RWPE2 (cell line): ENCODE measurements at regions not wholly inside any gene's neighbourhood (a gene's known extent, or its start where the extent isn't known, plus 50 kb on each side); places are given as distances from the start of the nearest gene placed in this dataset.
"Not testable (repeated sequence)": the region's sequence is repeated elsewhere in the genome, so short reads cannot be mapped to it uniquely, and the experiment has no call there.

ENCODE experiments used
- ATAC-seq: fragments of 200-7000 bp; cut with Tn5 transposase; 3 replicates; pipeline ENCODE4 v1.9.1; 2021; ENCODE audit warnings: low read depth
- DNase-seq: peaks from one replicate; pipeline ENCODE4 v3.0.0-alpha.2; 2020; ENCODE audit warnings: low spot score
- H3K27ac ChIP-seq: fragments of 450-650 bp; 2 replicates; pipeline ENCODE4 v1.5.1; 2017; ENCODE audit warnings: mild to moderate bottlenecking; ENCODE audit not compliant: poor library complexity, severe bottlenecking
- H3K27me3 ChIP-seq: fragments of 250-450 bp; sonication (Bioruptor Pico); 2 replicates; pipeline ENCODE4 v1.5.1; 2021; ENCODE audit warnings: mild to moderate bottlenecking, moderate library complexity; ENCODE audit not compliant: insufficient read depth, poor library complexity, severe bottlenecking
- H3K36me3 ChIP-seq: fragments of 250-450 bp; sonication (Bioruptor Pico); 2 replicates; pipeline ENCODE4 v1.5.1; 2020; ENCODE audit warnings: low read depth, mild to moderate bottlenecking, moderate library complexity
- H3K4me1 ChIP-seq: fragments of 250-450 bp; sonication (Bioruptor Pico); 2 replicates; pipeline ENCODE4 v1.5.1; 2021; ENCODE audit warnings: mild to moderate bottlenecking, moderate library complexity; ENCODE audit not compliant: insufficient read depth, poor library complexity, severe bottlenecking
- H3K4me3 ChIP-seq: fragments of 250-450 bp; sonication (Bioruptor Pico); 2 replicates; pipeline ENCODE4 v1.5.1; 2021; ENCODE audit warnings: mild to moderate bottlenecking, moderate library complexity; ENCODE audit not compliant: severe bottlenecking
- H3K9me3 ChIP-seq: fragments of 250-450 bp; sonication (Bioruptor Pico); 2 replicates; pipeline ENCODE4 v1.5.1; 2021; ENCODE audit warnings: mild to moderate bottlenecking, moderate library complexity; ENCODE audit not compliant: severe bottlenecking
- TF ChIP-seq, protein P1 (sequence below): fragments of 450-650 bp; IDR thresholded peaks from one replicate; pipeline ENCODE4 v1.5.1; 2017; ENCODE audit warnings: mild to moderate bottlenecking, moderate library complexity; ENCODE audit not compliant: poor library complexity, severe bottlenecking

DNA sequence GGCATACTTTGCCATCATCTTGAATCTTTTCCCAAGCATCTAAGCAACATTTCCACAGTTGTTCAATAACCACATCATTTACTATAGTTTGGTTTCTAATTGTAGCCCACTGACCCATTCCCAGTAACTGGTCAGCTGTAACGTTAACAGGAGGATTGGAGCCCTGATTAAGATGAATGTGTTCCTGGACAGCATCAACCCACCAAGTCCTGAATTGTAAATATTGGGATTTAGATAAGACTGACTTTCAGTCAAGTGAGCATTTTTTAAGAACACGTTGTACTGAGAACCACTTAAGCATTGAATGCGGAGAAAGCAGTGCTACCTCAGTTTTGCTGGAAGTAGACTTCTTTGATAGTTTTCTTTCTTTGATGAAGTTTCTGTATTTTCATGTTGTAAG lies 53.3 kb upstream of the ARL4D start:
- H3K27me3 ChIP-seq, H3K4me1 ChIP-seq, H3K4me3 ChIP-seq, H3K27ac ChIP-seq, DNase-seq, H3K36me3 ChIP-seq, ATAC-seq: not testable (repeated sequence)
- H3K9me3 ChIP-seq: peaks cover 13% of the 10 kb centered on the region

DNA sequence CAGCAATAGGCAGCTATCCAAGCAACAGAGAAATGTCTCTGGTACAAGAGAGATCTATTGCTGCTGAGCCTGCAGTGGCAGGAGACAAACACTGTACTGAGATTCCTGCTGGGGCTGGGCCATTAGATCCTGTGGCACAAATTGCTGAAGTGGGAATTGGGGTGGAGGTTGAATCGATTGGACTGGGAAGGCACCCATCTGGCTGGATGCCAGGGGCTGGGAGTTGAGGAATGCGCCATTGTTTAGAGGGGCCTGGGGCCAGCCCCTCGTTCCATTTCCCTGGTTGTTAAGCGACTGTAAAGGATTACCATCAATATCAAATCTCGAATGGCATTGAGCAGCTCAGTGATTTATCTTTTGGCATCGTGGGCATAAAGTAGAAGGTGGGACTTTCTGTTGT lies 54.1 kb upstream of the ARL4D start:
- no peaks in the 10 kb centered on the region for H3K27me3 ChIP-seq
- TF ChIP-seq, protein P1, sequence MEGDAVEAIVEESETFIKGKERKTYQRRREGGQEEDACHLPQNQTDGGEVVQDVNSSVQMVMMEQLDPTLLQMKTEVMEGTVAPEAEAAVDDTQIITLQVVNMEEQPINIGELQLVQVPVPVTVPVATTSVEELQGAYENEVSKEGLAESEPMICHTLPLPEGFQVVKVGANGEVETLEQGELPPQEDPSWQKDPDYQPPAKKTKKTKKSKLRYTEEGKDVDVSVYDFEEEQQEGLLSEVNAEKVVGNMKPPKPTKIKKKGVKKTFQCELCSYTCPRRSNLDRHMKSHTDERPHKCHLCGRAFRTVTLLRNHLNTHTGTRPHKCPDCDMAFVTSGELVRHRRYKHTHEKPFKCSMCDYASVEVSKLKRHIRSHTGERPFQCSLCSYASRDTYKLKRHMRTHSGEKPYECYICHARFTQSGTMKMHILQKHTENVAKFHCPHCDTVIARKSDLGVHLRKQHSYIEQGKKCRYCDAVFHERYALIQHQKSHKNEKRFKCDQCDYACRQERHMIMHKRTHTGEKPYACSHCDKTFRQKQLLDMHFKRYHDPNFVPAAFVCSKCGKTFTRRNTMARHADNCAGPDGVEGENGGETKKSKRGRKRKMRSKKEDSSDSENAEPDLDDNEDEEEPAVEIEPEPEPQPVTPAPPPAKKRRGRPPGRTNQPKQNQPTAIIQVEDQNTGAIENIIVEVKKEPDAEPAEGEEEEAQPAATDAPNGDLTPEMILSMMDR: no peak
- ATAC-seq: no peak
- H3K4me3 ChIP-seq: no peak overlapping the region
- 0 out of 2 replicates have a peak, but pooled peaks cover 4% of the 10 kb centered on the region for H3K36me3 ChIP-seq
- no peak for DNase-seq
- H3K27ac ChIP-seq: no peak overlapping the region
- H3K4me1 ChIP-seq: no peaks in the 10 kb centered on the region
- H3K9me3 ChIP-seq: peaks cover 13% of the 10 kb centered on the region

DNA sequence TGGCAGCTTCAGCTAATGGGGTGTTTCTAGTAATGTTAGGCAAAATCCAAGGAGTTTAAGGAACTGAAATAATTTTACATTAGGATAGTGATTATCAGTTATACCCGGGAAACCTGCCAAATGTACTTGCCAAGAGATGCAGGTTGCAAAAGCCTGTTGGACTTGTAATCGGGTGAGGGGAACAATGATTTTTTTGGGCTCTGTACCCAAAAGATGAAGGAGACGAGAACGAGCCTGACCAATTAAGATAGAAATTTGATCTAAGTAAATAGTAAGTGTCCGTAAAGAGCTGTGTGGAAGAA lies 56.3 kb upstream of the ARL4D start:
- Histone ChIP-seq H3K4me3 (no peak overlapping the region), H3K27ac (no peak overlapping the region), H3K27me3 (no peaks in the 10 kb centered on the region), H3K9me3 (no peaks in the 10 kb centered on the region), H3K4me1 (no peaks in the 10 kb centered on the region), H3K36me3 (no peaks in the 10 kb centered on the region)
- DNase-seq: no peak
- TF ChIP-seq, protein P1: no peak
- ATAC-seq: no peak

DNA sequence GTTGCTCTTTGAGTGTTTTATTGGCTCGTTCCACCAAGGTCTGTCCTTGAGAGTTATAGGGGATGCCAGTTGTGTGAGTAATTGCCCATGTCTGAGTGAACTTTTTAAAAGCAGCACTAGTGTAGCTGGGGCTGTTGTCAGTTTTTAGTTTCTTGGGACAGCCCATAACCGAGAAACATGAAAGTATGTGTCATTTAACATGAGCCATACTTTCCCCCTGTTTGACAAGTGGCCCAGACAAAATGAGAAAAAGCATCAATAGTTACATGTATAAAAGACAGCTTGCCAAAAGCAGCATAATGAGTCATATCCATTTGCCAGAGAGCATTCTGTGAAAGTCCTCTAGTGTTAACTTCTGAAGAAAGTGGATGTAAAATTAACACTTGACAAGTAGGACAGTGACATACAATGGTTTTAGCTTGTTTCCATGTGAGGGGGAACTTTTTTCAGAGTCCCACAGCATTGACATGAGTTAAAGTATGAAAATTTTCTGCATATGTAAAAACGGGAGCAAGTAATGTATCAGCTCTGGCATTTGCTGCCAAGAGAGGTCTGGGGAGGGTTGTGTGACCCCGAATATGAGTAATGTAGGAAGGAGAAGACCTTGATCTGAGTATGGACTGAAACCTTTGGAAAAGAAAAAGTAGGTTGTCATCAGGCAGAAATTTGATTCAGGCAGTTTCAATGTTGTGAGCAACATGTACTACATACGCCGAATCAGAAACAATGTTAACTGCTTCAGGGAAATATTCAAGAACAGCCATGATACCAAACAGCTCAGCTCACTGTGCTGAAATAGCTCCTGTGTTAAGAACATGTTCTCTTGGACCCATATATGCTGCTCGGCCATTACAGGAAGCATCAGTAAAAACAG lies 56.8 kb upstream of the ARL4D start:
- Histone ChIP-seq H3K36me3 (no peaks in the 10 kb centered on the region), H3K9me3 (no peaks in the 10 kb centered on the region), H3K4me1 (no peaks in the 10 kb centered on the region), H3K27ac (no peak overlapping the region), H3K27me3 (no peaks in the 10 kb centered on the region), H3K4me3 (no peak overlapping the region)
- TF ChIP-seq, protein P1: no peak
- no peak for DNase-seq
- no peak for ATAC-seq

DNA sequence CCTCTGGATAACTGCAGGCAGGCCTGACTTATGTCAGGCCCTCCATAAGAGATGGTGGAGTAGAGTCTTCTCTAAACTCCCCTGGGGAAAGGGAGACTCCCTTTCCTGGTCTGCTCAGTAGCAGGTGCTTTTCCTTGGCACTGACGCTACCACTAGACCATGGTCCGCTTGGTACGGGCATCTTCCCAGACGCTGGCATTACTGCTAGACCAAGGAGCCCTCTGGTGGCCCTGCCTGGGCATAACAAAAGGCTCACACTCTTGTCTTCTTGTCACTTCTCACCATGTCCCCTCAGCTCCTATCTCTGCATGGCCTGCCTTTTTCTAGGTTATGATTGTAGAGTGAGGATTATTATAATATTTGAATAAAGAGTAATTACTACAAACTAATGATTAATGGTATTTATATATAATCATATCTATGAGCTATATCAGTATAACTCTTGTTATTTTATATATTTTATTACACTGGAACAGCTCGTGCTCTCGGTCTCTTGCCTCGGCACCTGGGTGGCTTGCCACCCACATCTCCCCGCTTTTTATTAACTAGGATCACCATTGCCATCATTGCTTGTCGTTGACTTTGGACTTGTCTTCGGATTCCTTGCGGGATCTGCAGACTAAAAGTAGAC lies 59.8 kb upstream of the ARL4D start:
- Histone ChIP-seq H3K9me3 (no peaks in the 10 kb centered on the region), H3K36me3 (no peaks in the 10 kb centered on the region), H3K4me1 (no peaks in the 10 kb centered on the region), H3K4me3 (no peak overlapping the region), H3K27me3 (no peaks in the 10 kb centered on the region), H3K27ac (no peak overlapping the region)
- ATAC-seq (no peak), DNase-seq (no peak)
- TF ChIP-seq, protein P1: peak; percentile 73
